Liver (tissue), 8 donors: ENCODE measurements at regions not wholly inside any gene's neighbourhood (a gene's known extent, or its start where the extent isn't known, plus 50 kb on each side); places are given as distances from the start of the nearest gene placed in this dataset.

Experiments
- DNase-seq: peaks from one replicate; pipeline ENCODE4 v3.0.0-alpha.2; 2017; ENCODE audit warnings: low spot score
- H3K27ac ChIP-seq, 2 donors: one replicate each; pipeline ENCODE4 v1.7.0; 2013; ENCODE audit warnings: inconsistent platforms in 2 of 2, low read length in 2 of 2, control low read depth in 1 of 2, low read depth in 1 of 2, mild to moderate bottlenecking in 1 of 2
- H3K27me3 ChIP-seq, 4 donors: one replicate each; pipeline versions ENCODE4 v1.6.1 to v1.7.0; 2013; ENCODE audit warnings: low read length in 3 of 4, inconsistent platforms in 1 of 4, mild to moderate bottlenecking in 1 of 4, moderate library complexity in 1 of 4; ENCODE audit not compliant: control insufficient read depth in 4 of 4, insufficient read depth in 4 of 4
- H3K36me3 ChIP-seq, 4 donors: one replicate each; pipeline versions ENCODE4 v1.6.1 to v1.7.0; 2013; ENCODE audit warnings: low read length in 3 of 4, mild to moderate bottlenecking in 3 of 4, low read depth in 1 of 4, moderate library complexity in 1 of 4; ENCODE audit not compliant: control insufficient read depth in 4 of 4, insufficient read depth in 3 of 4
- H3K4me1 ChIP-seq, 4 donors: one replicate each; pipeline versions ENCODE4 v1.6.1 to v1.7.0; 2013; ENCODE audit warnings: low read length in 3 of 4, mild to moderate bottlenecking in 3 of 4, moderate library complexity in 1 of 4; ENCODE audit not compliant: control insufficient read depth in 4 of 4, insufficient read depth in 4 of 4
- H3K4me3 ChIP-seq, 3 donors: one replicate each; pipeline versions ENCODE4 v1.6.1 to v1.7.0; 2013; ENCODE audit warnings: low read length in 3 of 3, control low read depth in 1 of 3, low read depth in 1 of 3, mild to moderate bottlenecking in 1 of 3
- H3K9ac ChIP-seq, 2 donors: one replicate each; pipeline ENCODE4 v1.7.0; 2013; ENCODE audit warnings: low read length in 2 of 2, mild to moderate bottlenecking in 2 of 2, moderate library complexity in 2 of 2, control low read depth in 1 of 2, low read depth in 1 of 2
- H3K9me3 ChIP-seq, 4 donors: one replicate each; pipeline versions ENCODE4 v1.6.1 to v1.7.0; 2013; ENCODE audit warnings: low read length in 3 of 4; ENCODE audit not compliant: control insufficient read depth in 4 of 4
- ATF3 ChIP-seq: IDR thresholded peaks from 2 replicates; pipeline ENCODE4 v1.6.1; 2016; ENCODE audit warnings: antibody characterized with exemption
- CTCF ChIP-seq: fragments of 150-350 bp; IDR thresholded peaks from 2 replicates; pipeline ENCODE4 v1.5.1; 2017; ENCODE audit warnings: improper control_type of control experiment, low read depth, low read length; ENCODE audit not compliant: missing input control
- EGR1 ChIP-seq, 2 donors: IDR thresholded peaks; 2 replicates each; pipeline ENCODE4 v1.6.1; 2016 to 2018; ENCODE audit warnings: antibody characterized with exemption in 2 of 2, low read depth in 2 of 2
- FOXA1 ChIP-seq: IDR thresholded peaks from 2 replicates; pipeline ENCODE4 v1.6.1; 2016; ENCODE audit warnings: antibody characterized with exemption
- FOXA2 ChIP-seq: IDR thresholded peaks from 2 replicates; pipeline ENCODE4 v1.6.1; 2016; ENCODE audit warnings: antibody characterized with exemption
- GABPA ChIP-seq, 2 donors: IDR thresholded peaks in 1 of 2; conservative IDR thresholded peaks in 1 of 2; 2 replicates each; pipeline ENCODE4 v1.6.1; 2016; ENCODE audit warnings: antibody characterized with exemption in 2 of 2, mild to moderate bottlenecking in 1 of 2, moderate library complexity in 1 of 2
- HNF4A ChIP-seq, 2 donors: conservative IDR thresholded peaks; 2 replicates each; pipeline ENCODE4 v1.6.1; 2016; ENCODE audit warnings: antibody characterized with exemption in 2 of 2, mild to moderate bottlenecking in 2 of 2
- HNF4G ChIP-seq: IDR thresholded peaks from 2 replicates; pipeline ENCODE4 v1.6.1; 2016; ENCODE audit warnings: antibody characterized with exemption
- JUND ChIP-seq, 2 donors: IDR thresholded peaks; 2 replicates each; pipeline ENCODE4 v1.6.1; 2016; ENCODE audit warnings: antibody characterized with exemption in 2 of 2
- MAX ChIP-seq: IDR thresholded peaks from 2 replicates; pipeline ENCODE4 v1.6.1; 2016; ENCODE audit warnings: antibody characterized with exemption
- NR2F2 ChIP-seq: IDR thresholded peaks from 2 replicates; pipeline ENCODE4 v1.6.1; 2016; ENCODE audit warnings: antibody characterized with exemption
- RAD21 ChIP-seq, 2 donors: IDR thresholded peaks; 2 replicates each; pipeline ENCODE4 v1.6.1; 2016; ENCODE audit warnings: antibody characterized with exemption in 2 of 2, mild to moderate bottlenecking in 2 of 2
- REST ChIP-seq: IDR thresholded peaks from 2 replicates; pipeline ENCODE4 v1.6.1; 2016; ENCODE audit warnings: antibody characterized with exemption, mild to moderate bottlenecking
- RXRA ChIP-seq, 2 donors: IDR thresholded peaks; 2 replicates each; pipeline ENCODE4 v1.6.1; 2017 to 2018; ENCODE audit warnings: antibody characterized with exemption in 2 of 2, mild to moderate bottlenecking in 1 of 2
- SP1 ChIP-seq: IDR thresholded peaks from 2 replicates; pipeline ENCODE4 v1.6.1; 2018; ENCODE audit warnings: antibody characterized with exemption, mild to moderate bottlenecking
- TAF1 ChIP-seq: conservative IDR thresholded peaks from 2 replicates; pipeline ENCODE4 v1.6.1; 2016; ENCODE audit warnings: antibody characterized with exemption, mild to moderate bottlenecking
- YY1 ChIP-seq: IDR thresholded peaks from 2 replicates; pipeline ENCODE4 v1.6.1; 2016; ENCODE audit warnings: antibody characterized with exemption, mild to moderate bottlenecking
- ZBTB33 ChIP-seq: IDR thresholded peaks from 2 replicates; pipeline ENCODE4 v1.6.1; 2016; ENCODE audit warnings: antibody characterized with exemption
- WGBS: extraction: QIAGEN DNeasy Blood & Tissue Kit; methylation state at CpG from one replicate; pipeline ENCODE4 v1.1.7; 2013; 5-methylcytosine and 5-hydroxymethylcytosine counted together
- donor health status: healthy.
- donor health status: healthy.
- donor health status: healthy.
- donor health status: healthy.
- donor health status: healthy.

GRCh38 chr7:91798425-91798824 is 82.1 kb downstream of the MTERF1 start:
- Histone ChIP-seq H3K9ac (no peak overlapping the region), H3K4me1 (no peaks in the 10 kb centered on the region), H3K36me3 (no peaks in the 10 kb centered on the region), H3K27ac (no peak overlapping the region), H3K27me3 (no peaks in the 10 kb centered on the region), H3K9me3 (no peaks in the 10 kb centered on the region), H3K4me3 (no peak overlapping the region)
- 90% methylated on average over 3 of the region's 3 CpGs for WGBS
- TF ChIP-seq FOXA1 (no peak), SP1 (no peak)
- DNase-seq, result no peak

- no peak for TF ChIP-seq NR2F2
- TF ChIP-seq ATF3, result no peak
- TF ChIP-seq RXRA (IDR thresholded peaks at IDR 0.05), result no peak
- no peak for TF ChIP-seq JUND (IDR thresholded peaks at IDR 0.05)
- no peak for TF ChIP-seq YY1
- TF ChIP-seq HNF4G, result no peak
- TF ChIP-seq RAD21 (IDR thresholded peaks at IDR 0.05), result no peak
- no peak for TF ChIP-seq ZBTB33
- TF ChIP-seq REST, result no peak
- no peak for TF ChIP-seq FOXA2
- no peak for TF ChIP-seq TAF1
- no peak for TF ChIP-seq CTCF
- no peak for TF ChIP-seq EGR1 (IDR thresholded peaks at IDR 0.05; ENCODE audit: low read depth in 2 of 2)
- TF ChIP-seq HNF4A (conservative IDR thresholded peaks at IDR 0.05), result no peak
- no peak for TF ChIP-seq SP1
- TF ChIP-seq FOXA1, result no peak
- no peak for TF ChIP-seq GABPA (IDR thresholded peaks at IDR 0.05 in 1 of 2, conservative IDR thresholded peaks at IDR 0.05 in 1 of 2)
- TF ChIP-seq MAX, result no peak
- no peaks in the 10 kb centered on the region for H3K27me3 ChIP-seq
- H3K4me1 ChIP-seq, result no peaks in the 10 kb centered on the region
- H3K36me3 ChIP-seq, result no peaks in the 10 kb centered on the region
- WGBS, result 95% methylated on average over 9 of the region's 9 CpGs
- H3K9me3 ChIP-seq, result no peaks in the 10 kb centered on the region
- DNase-seq, result no peak
- H3K9ac ChIP-seq, result no peak overlapping the region
- H3K4me3 ChIP-seq, result no peak overlapping the region
- H3K27ac ChIP-seq, result no peak overlapping the region
These were observed 80.1 kb downstream of the MTERF1 start for GRCh38 chr7:91800389-91800788.
